H1 (cell line): ENCODE measurements at regions not wholly inside any gene's neighbourhood (a gene's known extent, or its start where the extent isn't known, plus 50 kb on each side); places are given as distances from the start of the nearest gene placed in this dataset.

Experiments
- CTCF ChIA-PET: fragments of 300-600 bp; sonication (Branson Sonifier 250); formaldehyde crosslinking; loops from one replicate; lab custom pipeline; 2021; ENCODE audit not compliant: partially characterized antibody; lab: Charles Lee
- POLR2A ChIA-PET: fragments of 300-600 bp; sonication (Branson Sonifier 250); formaldehyde crosslinking; loops from one replicate; lab custom pipeline; 2021; ENCODE audit warnings: inconsistent platforms; ENCODE audit not compliant: partially characterized antibody; lab: Charles Lee
- DNase-seq, 2 experiments: peaks; one replicate each; pipeline versions ENCODE4 v3.0.0 to v3.0.0-alpha.2; 2010 to 2022; ENCODE audit warnings: low spot score in 2 of 2, low read depth in 1 of 2, mixed read lengths in 1 of 2
- FAIRE-seq: peaks from 2 replicates; lab custom pipeline; 2011; peaks lifted over from hg19 to GRCh38; lab: Jason Lieb, UNC
- H2AFZ ChIP-seq: 2 replicates; pipeline ENCODE4 v1.8.1; 2012; ENCODE audit warnings: low read length, inconsistent platforms
- H2AK5ac ChIP-seq: 2 replicates; pipeline ENCODE4 v1.6.1; 2013; ENCODE audit warnings: low read depth, low read length
- H2BK120ac ChIP-seq: replicated peaks from 2 replicates; pipeline ENCODE3; 2013; ENCODE audit warnings: low read depth, low read length, inconsistent platforms
- H2BK12ac ChIP-seq: 2 replicates; pipeline ENCODE4 v1.6.1; 2013; ENCODE audit warnings: low read depth, low read length
- H2BK15ac ChIP-seq: 2 replicates; pipeline ENCODE4 v1.6.1; 2013; ENCODE audit warnings: low read length
- H2BK20ac ChIP-seq: 2 replicates; pipeline ENCODE4 v1.6.1; 2013; ENCODE audit warnings: low read length
- H2BK5ac ChIP-seq: 2 replicates; pipeline ENCODE4 v1.6.1; 2013; ENCODE audit warnings: low read depth, low read length
- H3K14ac ChIP-seq: 2 replicates; pipeline ENCODE4 v1.6.1; 2013; ENCODE audit warnings: inconsistent platforms; ENCODE audit not compliant: insufficient read length
- H3K18ac ChIP-seq: 2 replicates; pipeline ENCODE4 v1.6.1; 2013; ENCODE audit warnings: low read length; ENCODE audit errors: extremely low read depth
- H3K23ac ChIP-seq: 2 replicates; pipeline ENCODE4 v1.6.1; 2013; ENCODE audit warnings: inconsistent platforms; ENCODE audit not compliant: insufficient read length
- H3K23me2 ChIP-seq: 2 replicates; pipeline ENCODE4 v1.6.1; 2013; ENCODE audit warnings: low read depth, low read length
- H3K27ac ChIP-seq: 2 replicates; pipeline ENCODE4 v1.6.1; 2011; ENCODE audit warnings: low read depth, low read length, inconsistent platforms
- H3K27me3 ChIP-seq, 4 experiments: replicated peaks in 1 of 4; 1 replicate in 1 of 4; 2 replicates in 3 of 4; pipeline versions ENCODE4 v1.6.1 to v1.8.1; 2011 to 2013; ENCODE audit warnings: low read length in 3 of 4, mild to moderate bottlenecking in 3 of 4, inconsistent platforms in 2 of 4, mixed read lengths in 2 of 4, moderate library complexity in 1 of 4; ENCODE audit not compliant: control insufficient read depth in 3 of 4, insufficient read depth in 3 of 4; ENCODE audit errors: extremely low read depth in 1 of 4
- H3K36me3 ChIP-seq, 4 experiments: 2 replicates each; pipeline versions ENCODE4 v1.6.1 to v1.8.1; 2011 to 2013; ENCODE audit warnings: mild to moderate bottlenecking in 4 of 4, low read length in 3 of 4, moderate library complexity in 2 of 4, control low read depth in 1 of 4, inconsistent platforms in 1 of 4; ENCODE audit not compliant: insufficient read depth in 4 of 4, control insufficient read depth in 2 of 4
- H3K4ac ChIP-seq: replicated peaks from 2 replicates; pipeline ENCODE3; 2013; ENCODE audit warnings: low read length, low read depth, mixed read lengths, inconsistent platforms; ENCODE audit not compliant: insufficient read length
- H3K4me1 ChIP-seq, 4 experiments: replicated peaks in 1 of 4; 1 replicate in 1 of 4; 2 replicates in 3 of 4; pipeline versions ENCODE4 v1.6.1 to v1.8.1; 2011 to 2013; ENCODE audit warnings: low read length in 3 of 4, inconsistent platforms in 2 of 4, mixed read lengths in 1 of 4; ENCODE audit not compliant: insufficient read depth in 4 of 4, control insufficient read depth in 3 of 4
- H3K4me2 ChIP-seq, 2 experiments: 2 replicates each; pipeline versions ENCODE4 v1.6.1 to v1.8.1; 2011 to 2013; ENCODE audit warnings: low read depth in 2 of 2, low read length in 2 of 2, control low read depth in 1 of 2, inconsistent platforms in 1 of 2, mild to moderate bottlenecking in 1 of 2; ENCODE audit not compliant: insufficient read depth in 1 of 2
- H3K4me3 ChIP-seq, 4 experiments: fragments of 200-600, 300-600 bp in 1 of 4; sonication (generic), shearing (Covaris generic), sonication (Bioruptor Twin) in 1 of 4; 2 replicates each; pipeline versions ENCODE4 v1.5.1 to v1.8.1; 2011 to 2016; ENCODE audit warnings: low read length in 4 of 4, low read depth in 3 of 4, control low read depth in 2 of 4, inconsistent platforms in 2 of 4, mild to moderate bottlenecking in 2 of 4, mixed read lengths in 1 of 4, moderate library complexity in 1 of 4; ENCODE audit not compliant: insufficient read depth in 2 of 4; ENCODE audit errors: extremely low read depth in 1 of 4
- H3K56ac ChIP-seq: replicated peaks from 2 replicates; pipeline ENCODE3; 2013; ENCODE audit warnings: low read depth, mild to moderate bottlenecking, mixed read lengths, low read length, inconsistent platforms; ENCODE audit not compliant: insufficient read length
- H3K79me1 ChIP-seq: 2 replicates; pipeline ENCODE4 v1.6.1; 2013; ENCODE audit warnings: low read depth, low read length, control low read depth
- H3K79me2 ChIP-seq, 2 experiments: 2 replicates each; pipeline versions ENCODE4 v1.6.1 to v1.8.1; 2012 to 2013; ENCODE audit warnings: low read length in 2 of 2, mild to moderate bottlenecking in 2 of 2, inconsistent platforms in 1 of 2; ENCODE audit not compliant: insufficient read depth in 2 of 2, control insufficient read depth in 1 of 2
- H3K9ac ChIP-seq, 4 experiments: replicated peaks in 1 of 4; 1 replicate in 1 of 4; 2 replicates in 3 of 4; pipeline versions ENCODE4 v1.6.1 to v1.8.1; 2011 to 2013; ENCODE audit warnings: low read depth in 3 of 4, low read length in 3 of 4, control low read depth in 2 of 4, mild to moderate bottlenecking in 2 of 4, moderate library complexity in 2 of 4, inconsistent platforms in 1 of 4; ENCODE audit errors: extremely low read depth in 1 of 4
- H3K9me3 ChIP-seq, 2 experiments: 2 replicates each; pipeline versions ENCODE4 v1.6.1 to v1.8.1; 2012 to 2013; ENCODE audit warnings: mild to moderate bottlenecking in 2 of 2, moderate library complexity in 2 of 2, control low read depth in 1 of 2, inconsistent platforms in 1 of 2, low read depth in 1 of 2, low read length in 1 of 2, mixed read lengths in 1 of 2; ENCODE audit not compliant: insufficient read depth in 2 of 2
- H4K20me1 ChIP-seq, 2 experiments: replicated peaks in 1 of 2; 2 replicates each; pipeline versions ENCODE3 to v1.8.1; 2011 to 2013; ENCODE audit warnings: inconsistent platforms in 2 of 2, low read length in 2 of 2, mild to moderate bottlenecking in 1 of 2; ENCODE audit not compliant: insufficient read depth in 2 of 2, control insufficient read depth in 1 of 2
- H4K5ac ChIP-seq: 2 replicates; pipeline ENCODE4 v1.6.1; 2013; ENCODE audit warnings: low read length, low read depth, mixed read lengths, inconsistent platforms; ENCODE audit not compliant: insufficient read length
- H4K8ac ChIP-seq: 2 replicates; pipeline ENCODE4 v1.8.0; 2013; ENCODE audit warnings: mild to moderate bottlenecking, moderate library complexity, low read length, inconsistent platforms; ENCODE audit not compliant: insufficient read depth; ENCODE audit errors: extremely low read depth
- H4K91ac ChIP-seq: replicated peaks from 2 replicates; pipeline ENCODE3; 2013; ENCODE audit warnings: low read length, mixed read lengths, inconsistent platforms; ENCODE audit not compliant: insufficient read length
- BACH1 ChIP-seq: IDR thresholded peaks from 2 replicates; pipeline ENCODE4 v1.6.1; 2012; ENCODE audit warnings: low read length, improper control_type of control experiment
- NRF1 ChIP-seq: IDR thresholded peaks from 2 replicates; pipeline ENCODE4 v1.6.1; 2011; ENCODE audit warnings: mild to moderate bottlenecking, low read depth, low read length, improper control_type of control experiment
- WGBS, 2 experiments: shearing (Covaris generic) in 1 of 2; methylation state at CpG; one replicate each; pipeline versions ENCODE4 v1.1.6 to v1.1.7; 2013 to 2015; ENCODE audit warnings: low lambda C conversion rate in 2 of 2, mixed read lengths in 2 of 2, inconsistent platforms in 1 of 2, low coverage in 1 of 2, missing lambda C conversion rate in 1 of 2; ENCODE audit not compliant: insufficient replicate concordance in 2 of 2, insufficient coverage in 1 of 2, insufficient read length in 1 of 2; ENCODE audit errors: extremely low coverage in 1 of 2, missing lambda C conversion rate in 1 of 2; 5-methylcytosine and 5-hydroxymethylcytosine counted together

DNA sequence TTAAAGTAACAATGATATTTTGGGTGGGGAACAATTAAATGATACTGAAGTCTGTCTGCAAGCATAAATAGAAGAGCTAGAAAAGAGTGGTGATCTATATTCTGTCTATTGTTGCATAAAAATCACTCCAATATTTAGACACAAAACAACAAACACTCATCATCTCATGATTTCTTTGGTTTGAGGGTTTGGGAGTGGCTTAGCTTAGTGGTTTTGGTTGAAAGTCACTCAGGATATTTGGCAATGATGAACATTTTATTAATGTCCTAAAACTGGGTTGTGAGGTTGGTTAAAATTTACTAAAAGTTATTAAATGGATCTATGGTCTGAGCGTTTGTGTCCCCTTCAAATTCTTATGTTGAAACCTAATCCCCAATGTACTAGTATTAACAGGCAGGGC lies 54.7 kb upstream of the EGFR start:
- Histone ChIP-seq H3K4me1 (no peaks in the 10 kb centered on the region), H2BK20ac (no peak overlapping the region), H2AFZ (no peak overlapping the region), H3K4me3 (no peak overlapping the region), H2BK12ac (no peak overlapping the region), H3K79me2 (no peaks in the 10 kb centered on the region), H2BK15ac (no peak overlapping the region), H3K14ac (no peak overlapping the region), H3K18ac (no peak overlapping the region), H3K56ac (no peak overlapping the region), H4K5ac (no peak overlapping the region), H3K4ac (no peak overlapping the region), H3K27me3 (no peaks in the 10 kb centered on the region), H3K23ac (no peak overlapping the region), H4K20me1 (no peaks in the 10 kb centered on the region), H3K9me3 (no peaks in the 10 kb centered on the region), H2BK5ac (no peak overlapping the region), H3K27ac (no peak overlapping the region), H2BK120ac (no peak overlapping the region), H3K9ac (no peak overlapping the region), H4K8ac (no peak overlapping the region), H4K91ac (no peak overlapping the region), H2AK5ac (no peak overlapping the region), H3K79me1 (no peaks in the 10 kb centered on the region), H3K36me3 (no peaks in the 10 kb centered on the region), H3K4me2 (no peak overlapping the region), H3K23me2 (no peaks in the 10 kb centered on the region)
- POLR2A ChIA-PET: no interaction called here
- FAIRE-seq (no peak), DNase-seq (no peak)
- WGBS, 2 experiments: 78% methylated on average over 1 of the region's 1 CpG; no CpG with 5 or more reads in 1 of the 2 experiments
- TF ChIP-seq BACH1: no peak
- no peak for TF ChIP-seq NRF1
- CTCF ChIA-PET: interaction anchor here (1.3 kb wide), 1 partner anchor 146 kb away, joined by 3 read pairs; no protein-coding TSS in a partner anchor
